ENCODE measurements at regions not wholly inside any gene's neighbourhood (a gene's known extent, or its start where the extent isn't known, plus 50 kb on each side); places are given as distances from the start of the nearest gene placed in this dataset.

GRCh38 chr6:92166666-92167065 is 1252.7 kb downstream of the EPHA7 start:
- DNase-seq (ENCODE audit: low spot score) = no peak

- DNase-seq (ENCODE audit: low spot score) = no peak
Measured at GRCh38 chr6:92161953-92162352, 1257.4 kb downstream of the EPHA7 start.

GRCh38 chr6:92160226-92160625 is 1259.1 kb downstream of the EPHA7 start:
- DNase-seq (ENCODE audit: low spot score) = no peak

- no peak for DNase-seq (ENCODE audit: low spot score)
Measured at GRCh38 chr6:92159046-92159445, 1260.3 kb downstream of the EPHA7 start.

GRCh38 chr6:92150553-92150952 is 1268.8 kb downstream of the EPHA7 start:
- DNase-seq (ENCODE audit: low spot score) = no peak

GRCh38 chr6:92147246-92147645 is 1272.1 kb downstream of the EPHA7 start:
- no peak for DNase-seq (ENCODE audit: low spot score)

- no peak for DNase-seq (ENCODE audit: low spot score)
Measured at GRCh38 chr6:92139601-92140000, 1279.8 kb downstream of the EPHA7 start.

GRCh38 chr6:92132957-92133356 is 1286.4 kb downstream of the EPHA7 start:
- DNase-seq (ENCODE audit: low spot score) = no peak

- no peak for DNase-seq (ENCODE audit: low spot score)
Measured at GRCh38 chr6:92132457-92132856, 1286.9 kb downstream of the EPHA7 start.

GRCh38 chr6:92130944-92131343 is 1288.4 kb downstream of the EPHA7 start:
- no peak for DNase-seq (ENCODE audit: low spot score)

- no peak for DNase-seq (ENCODE audit: low spot score)
Measured at GRCh38 chr6:92126983-92127382, 1292.4 kb downstream of the EPHA7 start.

GRCh38 chr6:92126088-92126487 is 1293.3 kb downstream of the EPHA7 start:
- peak; percentile 30 for DNase-seq (ENCODE audit: low spot score)

- DNase-seq (ENCODE audit: low spot score) = no peak
Measured at GRCh38 chr6:92125681-92126080, 1293.7 kb downstream of the EPHA7 start.

- no peak for DNase-seq (ENCODE audit: low spot score)
Measured at GRCh38 chr6:92124200-92124651, 1295.1 kb downstream of the EPHA7 start.

- peak; percentile 31 for DNase-seq (ENCODE audit: low spot score)
Measured at GRCh38 chr6:92122746-92123145, 1296.6 kb downstream of the EPHA7 start.

GRCh38 chr6:92121228-92121627 is 1298.1 kb downstream of the EPHA7 start:
- DNase-seq (ENCODE audit: low spot score) = no peak

GRCh38 chr6:92117800-92118199 is 1301.6 kb downstream of the EPHA7 start:
- no peak for DNase-seq (ENCODE audit: low spot score)

- no peak for DNase-seq (ENCODE audit: low spot score)
Measured at GRCh38 chr6:92114797-92115196, 1304.6 kb downstream of the EPHA7 start.

- no peak for DNase-seq (ENCODE audit: low spot score)
Measured at GRCh38 chr6:92114091-92114675, 1305.2 kb downstream of the EPHA7 start.

GRCh38 chr6:92111386-92111785 is 1308.0 kb downstream of the EPHA7 start:
- DNase-seq (ENCODE audit: low spot score) = no peak

GRCh38 chr6:92110403-92110802 is 1309.0 kb downstream of the EPHA7 start:
- peak; percentile 24 for DNase-seq (ENCODE audit: low spot score)

- DNase-seq (ENCODE audit: low spot score) = no peak
Measured at GRCh38 chr6:92109956-92110355, 1309.4 kb downstream of the EPHA7 start.

GRCh38 chr6:92109256-92109655 is 1310.1 kb downstream of the EPHA7 start:
- DNase-seq (ENCODE audit: low spot score) = no peak

GRCh38 chr6:92086750-92087149 is 1332.6 kb downstream of the EPHA7 start:
- no peak for DNase-seq (ENCODE audit: low spot score)

Measured in HT-29 (cell line).